OCI-LY3 (cell line): ENCODE measurements at regions not wholly inside any gene's neighbourhood (a gene's known extent, or its start where the extent isn't known, plus 50 kb on each side); places are given as distances from the start of the nearest gene placed in this dataset.

Experiments
- H2AFZ ChIP-seq: fragments of 200-600, 300-600 bp; shearing (Covaris generic); 2 replicates; pipeline ENCODE4 v1.6.0; 2014; ENCODE audit warnings: antibody characterized with exemption, low read depth, low read length
- H3K27ac ChIP-seq: fragments of 200-600, 300-600 bp; sonication (generic); 2 replicates; pipeline ENCODE4 v1.5.1; 2014; ENCODE audit warnings: mild to moderate bottlenecking, low read length, moderate library complexity, mixed read lengths
- H3K27me3 ChIP-seq: fragments of 200-600, 300-600 bp; sonication (generic); 2 replicates; pipeline ENCODE4 v1.6.1; 2014; ENCODE audit warnings: low read depth, low read length, mixed read lengths
- H3K36me3 ChIP-seq: fragments of 200-600, 300-600 bp; sonication (generic); replicated peaks from 2 replicates; pipeline ENCODE3; 2014; ENCODE audit warnings: low read depth, low read length, mixed read lengths
- H3K4me1 ChIP-seq: fragments of 300-600, 200-600 bp; sonication (generic); 2 replicates; pipeline ENCODE4 v1.6.1; 2014; ENCODE audit warnings: low read length, mixed read lengths
- H3K4me2 ChIP-seq: fragments of 200-600, 300-600 bp; sonication (generic); 2 replicates; pipeline ENCODE4 v1.6.1; 2014; ENCODE audit warnings: low read length, mixed read lengths
- H3K4me3 ChIP-seq: fragments of 300-600, 200-600 bp; sonication (generic); 2 replicates; pipeline ENCODE4 v1.5.1; 2014; ENCODE audit warnings: antibody characterized with exemption, mild to moderate bottlenecking, low read length, moderate library complexity
- H3K79me2 ChIP-seq: fragments of 300-600, 200-600 bp; shearing (Covaris generic); 2 replicates; pipeline ENCODE4 v1.6.1; 2014; ENCODE audit warnings: mild to moderate bottlenecking, low read length, mixed read lengths
- H3K9ac ChIP-seq: fragments of 300-600, 200-600 bp; shearing (Covaris generic); 2 replicates; pipeline ENCODE4 v1.6.0; 2014; ENCODE audit warnings: mild to moderate bottlenecking, low read length, moderate library complexity
- H3K9me3 ChIP-seq: fragments of 200-600, 300-600 bp; shearing (Covaris generic); 2 replicates; pipeline ENCODE4 v1.6.1; 2014; ENCODE audit warnings: low read length, mixed read lengths; ENCODE audit not compliant: insufficient read depth
- H4K20me1 ChIP-seq: fragments of 200-600, 300-600 bp; sonication (generic); 2 replicates; pipeline ENCODE4 v1.6.1; 2016; ENCODE audit warnings: low read length, mixed read lengths; ENCODE audit not compliant: insufficient read depth
- CTCF ChIP-seq: fragments of 200-600, 300-600 bp; sonication (generic); IDR thresholded peaks from 2 replicates; pipeline ENCODE4 v1.5.1; 2014; ENCODE audit warnings: antibody characterized with exemption, low read length, low read depth
- EZH2phosphoT487 ChIP-seq: fragments of 200-600 bp; shearing (Covaris generic); IDR thresholded peaks from 2 replicates; pipeline ENCODE4 v1.6.1; 2018; ENCODE audit warnings: antibody characterized with exemption, mixed run types, low read depth

DNA sequence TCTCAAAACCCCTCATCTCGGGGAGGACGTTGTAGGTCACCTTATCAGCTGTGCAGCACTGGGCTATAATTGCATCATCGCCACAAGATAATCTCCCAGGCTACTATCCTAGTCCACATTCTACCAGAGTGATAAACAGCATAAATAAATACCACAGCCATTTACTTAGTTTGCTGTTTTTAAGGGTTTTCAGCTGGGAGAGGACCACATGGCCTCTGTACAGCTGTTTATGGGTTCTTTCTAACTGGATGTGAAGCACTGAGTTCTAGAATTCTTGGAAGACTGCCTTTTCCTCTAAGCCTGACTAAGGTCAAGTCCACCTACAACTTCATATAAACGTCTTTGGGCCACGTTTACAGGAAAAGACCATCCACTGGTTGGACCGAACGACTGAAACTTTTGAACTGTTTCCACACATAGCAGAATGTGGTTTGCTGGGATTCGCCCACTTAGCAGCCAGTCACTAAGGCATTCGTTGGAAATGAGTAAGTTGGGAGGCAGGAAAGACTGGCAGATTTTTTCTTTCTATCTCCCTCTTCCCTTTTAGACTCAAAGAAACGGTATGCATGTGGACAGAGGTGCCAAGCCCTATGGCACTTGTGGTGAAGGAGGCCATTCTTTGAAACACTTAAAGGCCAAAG lies 752.5 kb upstream of the SGCG start:
- Histone ChIP-seq H3K9me3 (no peaks in the 10 kb centered on the region), H3K9ac (no peak overlapping the region), H4K20me1 (no peaks in the 10 kb centered on the region), H3K36me3 (no peaks in the 10 kb centered on the region), H3K27me3 (no peaks in the 10 kb centered on the region), H2AFZ (no peak overlapping the region), H3K27ac (no peak overlapping the region), H3K79me2 (no peaks in the 10 kb centered on the region), H3K4me2 (no peak overlapping the region), H3K4me1 (no peaks in the 10 kb centered on the region), H3K4me3 (no peak overlapping the region)
- TF ChIP-seq CTCF (no peak), EZH2phosphoT487 (no peak)

DNA sequence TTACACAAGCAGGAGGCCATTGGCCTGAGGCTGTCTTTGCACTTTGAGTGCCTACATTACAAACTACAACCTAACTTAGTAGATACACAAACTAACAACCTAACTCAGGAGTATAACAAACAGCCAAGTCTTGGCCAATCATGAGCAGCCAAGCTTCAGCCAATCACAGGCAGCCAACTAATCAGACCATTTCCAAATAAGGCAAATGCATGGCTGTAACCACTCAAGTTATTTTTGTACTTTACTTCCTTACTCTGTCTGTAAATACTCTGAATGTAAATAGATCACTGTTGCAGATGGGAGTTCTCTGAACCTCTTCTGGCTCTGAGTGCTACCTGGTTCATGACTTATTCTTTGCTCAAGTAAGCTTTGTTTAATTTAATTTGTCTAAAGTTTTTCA lies 748.1 kb upstream of the SGCG start:
- no peaks in the 10 kb centered on the region for H3K36me3 ChIP-seq
- no peaks in the 10 kb centered on the region for H3K4me1 ChIP-seq
- no peaks in the 10 kb centered on the region for H3K79me2 ChIP-seq
- H3K27ac ChIP-seq, result no peak overlapping the region
- H4K20me1 ChIP-seq, result no peaks in the 10 kb centered on the region
- H3K4me2 ChIP-seq, result no peak overlapping the region
- H3K4me3 ChIP-seq, result no peak overlapping the region
- no peaks in the 10 kb centered on the region for H3K27me3 ChIP-seq
- H3K9me3 ChIP-seq, result no peaks in the 10 kb centered on the region
- no peak overlapping the region for H2AFZ ChIP-seq
- no peak overlapping the region for H3K9ac ChIP-seq
- TF ChIP-seq EZH2phosphoT487 (no peak), CTCF (no peak)

- Histone ChIP-seq H2AFZ (no peak overlapping the region), H3K27me3 (no peaks in the 10 kb centered on the region), H3K36me3 (no peaks in the 10 kb centered on the region), H3K4me3 (no peak overlapping the region), H3K9me3 (no peaks in the 10 kb centered on the region; the same call in 1 of the 2 replicates), H3K4me1 (no peaks in the 10 kb centered on the region), H3K9ac (no peak overlapping the region), H4K20me1 (no peaks in the 10 kb centered on the region), H3K79me2 (no peaks in the 10 kb centered on the region), H3K27ac (no peak overlapping the region), H3K4me2 (no peak overlapping the region)
- TF ChIP-seq EZH2phosphoT487 (no peak), CTCF (no peak)
Observed at GRCh38 chr13:22447132-22447886, 733.5 kb upstream of the SGCG start.

DNA sequence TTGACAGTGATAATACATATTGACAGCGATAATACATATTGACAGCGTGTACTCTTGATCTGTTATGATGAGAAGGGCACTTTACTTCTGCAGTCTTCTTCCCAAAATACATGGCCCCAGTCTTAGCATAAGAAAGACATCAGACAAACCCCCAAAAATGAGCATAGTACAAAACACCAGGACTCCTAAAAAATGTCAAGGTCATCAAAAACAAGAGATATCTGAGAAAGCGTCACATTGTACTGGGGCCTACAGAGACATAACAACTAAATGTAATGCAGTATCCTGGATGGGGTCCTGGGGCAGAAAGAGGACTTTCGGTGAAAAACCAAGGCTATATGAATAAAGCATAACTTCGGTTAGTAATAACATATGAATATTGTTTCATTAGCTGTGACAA lies 731.5 kb upstream of the SGCG start:
- H3K4me1 ChIP-seq, result no peaks in the 10 kb centered on the region
- no peak overlapping the region for H3K4me3 ChIP-seq
- H3K9me3 ChIP-seq, result no peaks in the 10 kb centered on the region; the same call in 1 of the 2 replicates
- no peak overlapping the region for H3K9ac ChIP-seq
- H3K4me2 ChIP-seq, result no peak overlapping the region
- no peaks in the 10 kb centered on the region for H3K79me2 ChIP-seq
- H3K27me3 ChIP-seq, result no peaks in the 10 kb centered on the region
- no peaks in the 10 kb centered on the region for H4K20me1 ChIP-seq
- no peak for TF ChIP-seq EZH2phosphoT487
- TF ChIP-seq CTCF, result no peak
- no peak overlapping the region for H3K27ac ChIP-seq
- H3K36me3 ChIP-seq, result no peaks in the 10 kb centered on the region
- no peak overlapping the region for H2AFZ ChIP-seq
